ENCODE measurements at regions not wholly inside any gene's neighbourhood (a gene's known extent, or its start where the extent isn't known, plus 50 kb on each side); places are given as distances from the start of the nearest gene placed in this dataset.

GRCh38 chr11:70530010-70530409 is 131.7 kb downstream of the CTTN start:
- TF ChIP-seq CTCF (conservative IDR thresholded peaks at IDR 0.05; ENCODE audit: low read depth in 2 of 2) (no peak), POLR2AphosphoS5 (IDR thresholded peaks at IDR 0.05; ENCODE audit: low read depth) (no peak), EZH2phosphoT487 (IDR thresholded peaks at IDR 0.05; ENCODE audit: unreplicated experiment) (no peak), CREB1 (CRISPR knock-in tag; IDR thresholded peaks at IDR 0.05; ENCODE audit: low read depth) (no peak), EZH2 (IDR thresholded peaks at IDR 0.05; ENCODE audit: low read depth, unreplicated experiment) (no peak), REST (IDR thresholded peaks at IDR 0.05; ENCODE audit: unreplicated experiment) (no peak), ZNF462 (CRISPR knock-in tag; IDR thresholded peaks at IDR 0.05) (no peak), JUNB (IDR thresholded peaks at IDR 0.05; ENCODE audit: unreplicated experiment) (no peak), ZNF331 (CRISPR knock-in tag; IDR thresholded peaks at IDR 0.05; ENCODE audit: low read depth) (no peak), ETS1 (IDR thresholded peaks at IDR 0.05) (no peak), ZNF114 (CRISPR knock-in tag; IDR thresholded peaks at IDR 0.05) (no peak), NANOG (IDR thresholded peaks at IDR 0.05; ENCODE audit: borderline replicate concordance) (no peak), STAT1 (IDR thresholded peaks at IDR 0.05; ENCODE audit: unreplicated experiment) (no peak)

Measured in GM23338 (cell line).